Suprapubic skin (tissue), 4 donors: ENCODE measurements at regions not wholly inside any gene's neighbourhood (a gene's known extent, or its start where the extent isn't known, plus 50 kb on each side); places are given as distances from the start of the nearest gene placed in this dataset.

ENCODE experiments used
- DNase-seq, 2 donors: peaks; one replicate each; pipeline ENCODE4 v3.0.0-alpha.2; 2019; ENCODE audit warnings: low spot score in 2 of 2
- H3K27ac ChIP-seq: fragments of 200-600 bp; sonication (generic); one replicate; pipeline ENCODE4 v1.5.1; 2019
- H3K27me3 ChIP-seq: fragments of 200-600 bp; sonication (generic); one replicate; pipeline ENCODE4 v1.5.1; 2019
- H3K36me3 ChIP-seq: fragments of 200-600 bp; sonication (generic); one replicate; pipeline ENCODE4 v1.5.1; 2019
- H3K4me1 ChIP-seq: fragments of 200-600 bp; sonication (generic); one replicate; pipeline ENCODE4 v1.5.1; 2019
- H3K4me3 ChIP-seq: fragments of 200-600 bp; sonication (generic); one replicate; pipeline ENCODE4 v1.5.1; 2019; ENCODE audit warnings: mild to moderate bottlenecking
- H3K9me3 ChIP-seq: fragments of 200-600 bp; sonication (generic); one replicate; pipeline ENCODE4 v1.5.1; 2019
- CTCF ChIP-seq, 2 donors: fragments of 200-600 bp in 1 of 2; fragments of 450-650 bp in 1 of 2; sonication (generic) in 1 of 2; IDR thresholded peaks; one replicate each; pipeline ENCODE4 v1.5.1; 2016 to 2019; ENCODE audit warnings: antibody characterized with exemption in 2 of 2, mild to moderate bottlenecking in 1 of 2, moderate library complexity in 1 of 2
- EP300 ChIP-seq: sonication (generic); formaldehyde crosslinking; IDR thresholded peaks from one replicate; pipeline ENCODE4 v1.6.1; 2017; ENCODE audit warnings: antibody characterized with exemption
- POLR2A ChIP-seq, 2 donors: fragments of 450-650 bp; IDR thresholded peaks; one replicate each; pipeline ENCODE4 v1.6.1; 2017; ENCODE audit warnings: antibody characterized with exemption in 2 of 2, mild to moderate bottlenecking in 2 of 2, moderate library complexity in 2 of 2
- POLR2AphosphoS5 ChIP-seq, 3 donors: sonication (generic); formaldehyde crosslinking; IDR thresholded peaks; one replicate each; pipeline ENCODE4 v1.6.1; 2017; ENCODE audit warnings: antibody characterized with exemption in 3 of 3
- WGBS: methylation state at CpG from one replicate; pipeline ENCODE4 v1.1.5; 2018; 5-methylcytosine and 5-hydroxymethylcytosine counted together

GRCh38 chr14:48560421-48560820 lies 885.0 kb upstream of the MDGA2 start:
- H3K27ac ChIP-seq: no peak overlapping the region
- H3K4me1 ChIP-seq: no peaks in the 10 kb centered on the region
- H3K36me3 ChIP-seq: no peaks in the 10 kb centered on the region
- no peaks in the 10 kb centered on the region for H3K27me3 ChIP-seq
- H3K4me3 ChIP-seq: no peak overlapping the region
- no peaks in the 10 kb centered on the region for H3K9me3 ChIP-seq
- TF ChIP-seq POLR2AphosphoS5 (IDR thresholded peaks at IDR 0.05) (no peak), POLR2A (IDR thresholded peaks at IDR 0.05) (no peak), EP300 (no peak), CTCF (IDR thresholded peaks at IDR 0.05) (no peak)
- no peak for DNase-seq
- WGBS: 73% methylated on average over 4 of the region's 4 CpGs

GRCh38 chr14:48553443-48553842 lies 878.0 kb upstream of the MDGA2 start:
- no peak overlapping the region for H3K4me3 ChIP-seq
- H3K36me3 ChIP-seq: no peaks in the 10 kb centered on the region
- no peak overlapping the region for H3K27ac ChIP-seq
- no peak for DNase-seq
- TF ChIP-seq CTCF (IDR thresholded peaks at IDR 0.05) (no peak), POLR2A (IDR thresholded peaks at IDR 0.05) (no peak), POLR2AphosphoS5 (IDR thresholded peaks at IDR 0.05) (no peak), EP300 (no peak)
- H3K9me3 ChIP-seq: no peaks in the 10 kb centered on the region
- H3K27me3 ChIP-seq: no peaks in the 10 kb centered on the region
- H3K4me1 ChIP-seq: no peaks in the 10 kb centered on the region

GRCh38 chr14:48546996-48547395 lies 871.6 kb upstream of the MDGA2 start:
- TF ChIP-seq POLR2A (IDR thresholded peaks at IDR 0.05): no peak
- H3K27me3 ChIP-seq: no peaks in the 10 kb centered on the region
- no peak overlapping the region for H3K4me3 ChIP-seq
- H3K9me3 ChIP-seq: no peaks in the 10 kb centered on the region
- H3K4me1 ChIP-seq: no peaks in the 10 kb centered on the region
- H3K36me3 ChIP-seq: no peaks in the 10 kb centered on the region
- 70% methylated on average over 4 of the region's 4 CpGs for WGBS
- no peak overlapping the region for H3K27ac ChIP-seq
- no peak for DNase-seq

GRCh38 chr14:48537600-48537999 lies 862.2 kb upstream of the MDGA2 start:
- TF ChIP-seq CTCF (IDR thresholded peaks at IDR 0.05) (no peak), EP300 (no peak), POLR2A (IDR thresholded peaks at IDR 0.05) (no peak), POLR2AphosphoS5 (IDR thresholded peaks at IDR 0.05) (no peak)
- H3K36me3 ChIP-seq: no peaks in the 10 kb centered on the region
- no peak overlapping the region for H3K4me3 ChIP-seq
- no peaks in the 10 kb centered on the region for H3K4me1 ChIP-seq
- no peak for DNase-seq
- H3K9me3 ChIP-seq: no peaks in the 10 kb centered on the region
- no peaks in the 10 kb centered on the region for H3K27me3 ChIP-seq
- H3K27ac ChIP-seq: no peak overlapping the region

- Histone ChIP-seq H3K27ac (no peak overlapping the region), H3K36me3 (no peaks in the 10 kb centered on the region), H3K27me3 (no peaks in the 10 kb centered on the region), H3K4me3 (no peak overlapping the region), H3K9me3 (no peaks in the 10 kb centered on the region), H3K4me1 (no peaks in the 10 kb centered on the region)
- DNase-seq: no peak
- WGBS: 63% methylated on average over 3 of the region's 3 CpGs
- no peak for TF ChIP-seq CTCF (IDR thresholded peaks at IDR 0.05)
- no peak for TF ChIP-seq EP300
- TF ChIP-seq POLR2AphosphoS5 (IDR thresholded peaks at IDR 0.05): no peak
- no peak for TF ChIP-seq POLR2A (IDR thresholded peaks at IDR 0.05)
Observed at GRCh38 chr14:48536318-48536717, 860.9 kb upstream of the MDGA2 start.

GRCh38 chr14:48527832-48528231 lies 852.4 kb upstream of the MDGA2 start:
- Histone ChIP-seq H3K27ac (no peak overlapping the region), H3K4me3 (no peak overlapping the region), H3K9me3 (no peaks in the 10 kb centered on the region), H3K27me3 (no peaks in the 10 kb centered on the region), H3K36me3 (no peaks in the 10 kb centered on the region), H3K4me1 (no peaks in the 10 kb centered on the region)
- WGBS: 10% methylated on average over 2 of the region's 2 CpGs
- TF ChIP-seq POLR2AphosphoS5 (IDR thresholded peaks at IDR 0.05) (no peak), POLR2A (IDR thresholded peaks at IDR 0.05) (no peak), EP300 (no peak), CTCF (IDR thresholded peaks at IDR 0.05) (no peak)
- no peak for DNase-seq
